MM.1S (cell line): ENCODE measurements at regions not wholly inside any gene's neighbourhood (a gene's known extent, or its start where the extent isn't known, plus 50 kb on each side); places are given as distances from the start of the nearest gene placed in this dataset.

ENCODE experiments used
- DNase-seq: peaks from one replicate; pipeline ENCODE4 v3.0.0-alpha.2; 2015
- H2AFZ ChIP-seq: fragments of 300-600 bp; sonication (generic); 2 replicates; pipeline ENCODE4 v1.6.0; 2016; ENCODE audit warnings: antibody characterized with exemption, low read length
- H3F3A ChIP-seq: fragments of 300-600 bp; sonication (generic); 2 replicates; pipeline ENCODE4 v1.6.1; 2016; ENCODE audit warnings: mild to moderate bottlenecking, antibody characterized with exemption, low read length, moderate library complexity, mixed read lengths; ENCODE audit not compliant: insufficient read depth
- H3K27ac ChIP-seq: fragments of 300-600 bp; sonication (generic); 2 replicates; pipeline ENCODE4 v1.5.1; 2016; ENCODE audit warnings: mild to moderate bottlenecking, low read length
- H3K27me3 ChIP-seq: fragments of 300-600 bp; sonication (generic); replicated peaks from 2 replicates; pipeline ENCODE4 v1.6.0; 2016; ENCODE audit warnings: low read length; ENCODE audit not compliant: insufficient read depth
- H3K36me3 ChIP-seq: fragments of 300-600 bp; sonication (generic); replicated peaks from 2 replicates; pipeline ENCODE4 v1.6.1; 2016; ENCODE audit warnings: mild to moderate bottlenecking, low read length, mixed read lengths; ENCODE audit not compliant: insufficient read depth
- H3K4me1 ChIP-seq: fragments of 300-600 bp; sonication (generic); 2 replicates; pipeline ENCODE4 v1.6.1; 2016; ENCODE audit warnings: low read length, mixed read lengths
- H3K4me2 ChIP-seq: fragments of 300-600 bp; sonication (generic); 2 replicates; pipeline ENCODE4 v1.6.0; 2016; ENCODE audit warnings: low read depth, low read length
- H3K4me3 ChIP-seq: fragments of 300-600 bp; sonication (generic); 2 replicates; pipeline ENCODE4 v1.5.1; 2016; ENCODE audit warnings: low read length, mixed read lengths
- H3K79me2 ChIP-seq: fragments of 300-600 bp; sonication (generic); 2 replicates; pipeline ENCODE4 v1.6.1; 2016; ENCODE audit warnings: mixed run types, low read length, mixed read lengths
- H3K9ac ChIP-seq: fragments of 300-600 bp; sonication (generic); 2 replicates; pipeline ENCODE4 v1.6.1; 2016; ENCODE audit warnings: low read length, mixed read lengths
- H3K9me2 ChIP-seq: fragments of 300-600 bp; sonication (generic); replicated peaks from 2 replicates; pipeline ENCODE4 v1.6.1; 2016; ENCODE audit warnings: mild to moderate bottlenecking, low read length, mixed read lengths; ENCODE audit not compliant: insufficient read depth
- H3K9me3 ChIP-seq: fragments of 300-600 bp; sonication (generic); replicated peaks from 2 replicates; pipeline ENCODE4 v1.6.1; 2016; ENCODE audit warnings: mild to moderate bottlenecking, low read length, mixed read lengths; ENCODE audit not compliant: insufficient read depth
- H4K20me1 ChIP-seq: fragments of 300-600 bp; sonication (generic); 2 replicates; pipeline ENCODE4 v1.6.1; 2016; ENCODE audit warnings: mild to moderate bottlenecking, low read length, moderate library complexity, mixed read lengths; ENCODE audit not compliant: insufficient read depth
- EZH2 ChIP-seq: fragments of 300-600 bp; sonication (generic); optimal IDR thresholded peaks from 2 replicates; pipeline ENCODE3; 2017; ENCODE audit warnings: low read depth, mild to moderate bottlenecking, antibody characterized with exemption, low read length, mixed read lengths
- EZH2phosphoT487 ChIP-seq: fragments of 300-600 bp; sonication (generic); IDR thresholded peaks from 2 replicates; pipeline ENCODE4 v1.6.1; 2018; ENCODE audit warnings: antibody characterized with exemption, low read length
- TF ChIP-seq, protein P1 (sequence below): fragments of 300-600 bp; sonication (generic); IDR thresholded peaks from 2 replicates; pipeline ENCODE4 v1.5.1; 2016; ENCODE audit warnings: antibody characterized with exemption, low read length, mixed read lengths

DNA sequence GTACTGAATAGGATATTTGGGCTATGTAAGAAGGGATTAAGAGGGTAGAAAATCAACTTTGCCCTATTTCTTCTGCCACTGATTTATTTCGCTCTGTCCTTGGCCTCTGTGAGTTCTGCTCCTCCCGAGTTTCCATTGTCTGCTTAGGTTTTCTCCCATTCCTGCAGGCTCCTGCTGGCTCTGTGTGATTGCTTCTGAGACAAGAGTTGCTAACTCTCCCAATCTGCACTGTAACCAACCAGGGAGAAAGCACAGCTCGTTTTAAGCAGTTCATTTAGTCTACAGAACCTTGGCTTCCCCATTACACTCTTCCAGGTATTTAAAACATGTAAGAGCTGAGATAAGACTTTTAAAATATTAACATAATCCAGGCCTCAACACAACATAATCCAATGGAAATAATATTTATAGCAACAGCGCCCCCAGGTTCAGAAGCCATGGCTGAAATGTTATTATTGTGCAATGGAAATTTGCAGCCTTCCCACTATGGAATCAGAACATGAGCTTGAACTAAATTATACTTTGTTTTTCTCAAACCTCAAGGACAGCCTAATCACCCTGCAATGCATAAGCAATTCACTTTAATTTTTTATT lies 203.5 kb downstream of the ERCC6L2 start:
- Histone ChIP-seq H3K4me1 (no peaks in the 10 kb centered on the region), H3K4me3 (no peak overlapping the region), H3K27ac (no peak overlapping the region), H4K20me1 (no peaks in the 10 kb centered on the region), H3K79me2 (no peaks in the 10 kb centered on the region), H3K9me3 (no peaks in the 10 kb centered on the region), H2AFZ (no peak overlapping the region), H3K9ac (no peak overlapping the region), H3K4me2 (no peak overlapping the region), H3K9me2 (no peaks in the 10 kb centered on the region), H3F3A (no peaks in the 10 kb centered on the region), H3K36me3 (no peaks in the 10 kb centered on the region), H3K27me3 (no peaks in the 10 kb centered on the region)
- TF ChIP-seq, protein P1, sequence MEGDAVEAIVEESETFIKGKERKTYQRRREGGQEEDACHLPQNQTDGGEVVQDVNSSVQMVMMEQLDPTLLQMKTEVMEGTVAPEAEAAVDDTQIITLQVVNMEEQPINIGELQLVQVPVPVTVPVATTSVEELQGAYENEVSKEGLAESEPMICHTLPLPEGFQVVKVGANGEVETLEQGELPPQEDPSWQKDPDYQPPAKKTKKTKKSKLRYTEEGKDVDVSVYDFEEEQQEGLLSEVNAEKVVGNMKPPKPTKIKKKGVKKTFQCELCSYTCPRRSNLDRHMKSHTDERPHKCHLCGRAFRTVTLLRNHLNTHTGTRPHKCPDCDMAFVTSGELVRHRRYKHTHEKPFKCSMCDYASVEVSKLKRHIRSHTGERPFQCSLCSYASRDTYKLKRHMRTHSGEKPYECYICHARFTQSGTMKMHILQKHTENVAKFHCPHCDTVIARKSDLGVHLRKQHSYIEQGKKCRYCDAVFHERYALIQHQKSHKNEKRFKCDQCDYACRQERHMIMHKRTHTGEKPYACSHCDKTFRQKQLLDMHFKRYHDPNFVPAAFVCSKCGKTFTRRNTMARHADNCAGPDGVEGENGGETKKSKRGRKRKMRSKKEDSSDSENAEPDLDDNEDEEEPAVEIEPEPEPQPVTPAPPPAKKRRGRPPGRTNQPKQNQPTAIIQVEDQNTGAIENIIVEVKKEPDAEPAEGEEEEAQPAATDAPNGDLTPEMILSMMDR: no peak
- TF ChIP-seq EZH2phosphoT487 (no peak), EZH2 (no peak)
- no peak for DNase-seq

DNA sequence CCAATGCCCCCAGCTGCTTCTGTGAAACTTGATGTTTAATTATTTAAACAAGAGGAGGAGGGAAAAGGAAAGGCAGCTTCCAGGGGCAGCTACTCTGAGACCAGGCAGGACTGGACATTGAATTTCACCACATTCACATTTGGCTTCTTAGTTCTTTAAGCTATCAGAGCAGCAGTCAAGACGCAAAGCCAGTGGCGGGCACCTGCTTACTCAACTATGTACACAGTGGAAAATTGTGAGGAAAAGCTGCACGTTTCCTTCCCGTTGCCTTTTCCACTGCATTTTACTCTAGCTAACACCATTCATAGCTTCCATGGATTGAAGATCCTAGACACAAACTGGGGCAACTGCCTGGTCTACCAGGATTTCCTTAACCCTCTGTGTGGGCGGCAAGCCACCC lies 200.3 kb downstream of the ERCC6L2 start:
- H3K9ac ChIP-seq: no peak overlapping the region
- H2AFZ ChIP-seq: no peak overlapping the region
- no peaks in the 10 kb centered on the region for H3K36me3 ChIP-seq
- H3K27me3 ChIP-seq: no peaks in the 10 kb centered on the region
- H3K4me1 ChIP-seq: no peaks in the 10 kb centered on the region
- no peaks in the 10 kb centered on the region for H3K79me2 ChIP-seq
- H3K4me2 ChIP-seq: no peak overlapping the region
- no peaks in the 10 kb centered on the region for H4K20me1 ChIP-seq
- H3K9me2 ChIP-seq: no peaks in the 10 kb centered on the region
- H3K4me3 ChIP-seq: no peak overlapping the region
- TF ChIP-seq EZH2phosphoT487 (no peak), EZH2 (no peak)
- TF ChIP-seq, protein P1: no peak
- no peak for DNase-seq
- H3F3A ChIP-seq: no peaks in the 10 kb centered on the region
- H3K27ac ChIP-seq: no peak overlapping the region
- no peaks in the 10 kb centered on the region for H3K9me3 ChIP-seq

DNA sequence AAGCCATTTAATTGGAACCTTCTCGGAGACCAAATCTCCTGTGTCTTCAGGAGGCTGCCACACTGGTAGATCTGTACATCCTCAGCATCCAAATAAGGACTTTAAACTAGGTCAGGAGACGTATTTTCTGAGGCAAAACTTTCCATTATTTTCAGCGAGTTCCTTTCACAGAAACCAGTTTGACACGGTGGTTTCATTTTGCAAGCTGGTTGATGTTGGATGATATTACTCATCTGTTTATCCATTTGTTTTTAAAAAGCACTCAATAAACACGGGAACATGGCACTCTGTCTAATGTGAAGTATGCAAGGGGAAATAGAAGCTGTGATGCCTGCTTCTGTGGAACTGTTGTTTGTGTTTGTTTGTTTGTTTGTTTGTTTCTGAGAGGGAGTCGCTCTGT lies 199.6 kb downstream of the ERCC6L2 start:
- no peak for DNase-seq
- H3K9me3 ChIP-seq: no peaks in the 10 kb centered on the region
- H2AFZ ChIP-seq: no peak overlapping the region
- H3K9ac ChIP-seq: no peak overlapping the region
- H3K4me2 ChIP-seq: no peak overlapping the region
- no peak overlapping the region for H3K4me3 ChIP-seq
- no peaks in the 10 kb centered on the region for H3K27me3 ChIP-seq
- no peaks in the 10 kb centered on the region for H3K4me1 ChIP-seq
- no peaks in the 10 kb centered on the region for H3K9me2 ChIP-seq
- H4K20me1 ChIP-seq: no peaks in the 10 kb centered on the region
- TF ChIP-seq EZH2phosphoT487 (no peak), EZH2 (no peak)
- TF ChIP-seq, protein P1: no peak
- H3K36me3 ChIP-seq: no peaks in the 10 kb centered on the region
- H3F3A ChIP-seq: no peaks in the 10 kb centered on the region
- no peaks in the 10 kb centered on the region for H3K79me2 ChIP-seq
- H3K27ac ChIP-seq: no peak overlapping the region
